ENCODE measurements at regions not wholly inside any gene's neighbourhood (a gene's known extent, or its start where the extent isn't known, plus 50 kb on each side); places are given as distances from the start of the nearest gene placed in this dataset.

DNA sequence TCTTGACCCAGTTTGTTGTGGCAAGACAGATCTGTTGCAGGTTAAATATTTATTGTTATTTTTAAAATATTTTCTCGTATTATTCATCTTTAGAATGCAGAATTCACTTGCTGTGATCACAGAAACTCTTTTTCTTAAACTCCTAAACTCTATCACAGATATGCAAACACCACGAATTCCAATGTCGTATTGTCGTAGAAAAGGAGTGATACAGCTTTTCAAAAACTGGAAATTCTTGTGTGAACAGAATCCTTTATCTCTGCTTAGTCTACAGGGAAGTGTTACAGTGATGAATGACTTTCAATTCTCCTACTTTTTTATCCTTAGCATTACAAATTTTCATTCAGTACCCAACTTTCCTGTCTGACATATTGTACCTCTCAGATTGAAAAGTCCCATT is 1329.5 kb upstream of the B3GALT2 start:
- TF ChIP-seq POLR2A (IDR thresholded peaks at IDR 0.05) (no peak), CTCF (IDR thresholded peaks at IDR 0.05) (no peak)

All from heart left ventricle (tissue), 13 donors.